GM21526 (cell line): ENCODE measurements at regions not wholly inside any gene's neighbourhood (a gene's known extent, or its start where the extent isn't known, plus 50 kb on each side); places are given as distances from the start of the nearest gene placed in this dataset.
"Not testable (repeated sequence)": the region's sequence is repeated elsewhere in the genome, so short reads cannot be mapped to it uniquely, and the experiment has no call there.

Experiments used
- ATAC-seq: cut with Tn5 transposase; IDR thresholded peaks from one replicate; pipeline ENCODE4 v1.9.1; 2021; ENCODE audit warnings: moderate library complexity; ENCODE audit not compliant: unreplicated experiment, low FRiP score

DNA sequence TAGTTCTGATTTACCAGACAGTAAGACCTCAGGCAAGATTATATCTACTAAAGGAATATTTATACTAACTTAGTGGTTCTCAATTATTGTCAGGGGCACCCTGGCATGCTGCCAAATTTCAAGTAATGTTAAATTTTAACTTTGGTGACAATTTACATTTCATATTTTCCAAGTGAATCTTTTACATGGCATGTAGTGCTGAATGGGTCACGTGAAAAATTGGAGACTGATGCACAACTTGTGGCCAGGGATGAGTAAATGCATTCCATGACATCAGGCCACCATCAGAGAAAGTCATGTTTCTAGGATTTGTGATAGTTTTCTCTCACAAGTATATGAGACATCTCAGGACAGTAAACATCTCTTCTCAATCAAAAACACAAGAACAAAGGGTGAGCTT, 202.6 kb upstream of the SOX21 start:
- no peak for ATAC-seq

DNA sequence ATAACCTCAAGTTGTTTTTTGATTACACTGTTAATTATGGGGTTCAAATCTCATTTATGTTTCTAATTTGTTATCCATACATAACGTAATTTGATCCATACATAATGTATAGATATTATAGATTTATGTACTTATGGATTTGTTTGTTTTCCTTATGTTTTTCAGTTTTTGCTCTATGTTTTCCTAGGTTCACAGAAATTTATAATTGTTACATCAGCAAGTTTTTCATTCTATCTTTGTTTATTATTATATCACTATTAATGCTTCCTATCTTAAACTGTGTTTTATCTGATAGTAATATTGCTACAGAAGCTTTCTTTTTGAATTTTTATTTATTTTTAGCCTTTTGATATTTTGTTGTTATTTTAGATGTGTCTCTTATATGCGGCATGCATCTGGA, 194.3 kb upstream of the SOX21 start:
- ATAC-seq: no peak

DNA sequence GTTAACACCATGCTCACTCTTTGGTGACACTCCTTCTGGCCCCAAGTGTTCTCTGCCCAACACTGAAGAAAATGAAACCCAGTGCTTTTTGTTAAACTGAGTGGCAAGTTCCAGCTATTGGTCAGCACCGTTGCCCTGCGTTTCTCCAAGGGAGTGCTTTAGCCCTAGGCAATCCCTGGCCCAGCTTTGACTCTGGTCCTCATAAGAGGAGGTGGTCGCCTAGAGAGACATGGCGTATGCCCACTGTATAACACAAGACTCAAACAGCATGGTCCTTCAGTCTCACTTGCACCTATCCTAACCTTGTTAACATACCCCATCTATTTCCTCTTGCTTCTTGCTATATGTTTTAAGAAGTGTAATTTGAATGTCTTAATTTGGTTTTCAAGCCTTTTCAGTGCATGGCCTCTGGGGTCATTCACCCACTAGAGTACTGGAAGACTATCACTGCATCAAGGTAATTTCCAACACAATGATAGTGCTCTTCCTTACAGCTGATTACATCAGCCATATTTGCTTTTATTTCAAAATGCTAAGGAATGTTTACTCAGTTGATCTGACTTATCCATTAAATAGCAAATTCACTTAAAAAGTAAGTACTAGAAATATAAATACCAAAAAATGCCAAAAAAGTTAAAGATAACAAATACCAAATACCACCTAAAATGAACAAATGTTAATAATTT, 190.5 kb upstream of the SOX21 start:
- ATAC-seq: no peak

DNA sequence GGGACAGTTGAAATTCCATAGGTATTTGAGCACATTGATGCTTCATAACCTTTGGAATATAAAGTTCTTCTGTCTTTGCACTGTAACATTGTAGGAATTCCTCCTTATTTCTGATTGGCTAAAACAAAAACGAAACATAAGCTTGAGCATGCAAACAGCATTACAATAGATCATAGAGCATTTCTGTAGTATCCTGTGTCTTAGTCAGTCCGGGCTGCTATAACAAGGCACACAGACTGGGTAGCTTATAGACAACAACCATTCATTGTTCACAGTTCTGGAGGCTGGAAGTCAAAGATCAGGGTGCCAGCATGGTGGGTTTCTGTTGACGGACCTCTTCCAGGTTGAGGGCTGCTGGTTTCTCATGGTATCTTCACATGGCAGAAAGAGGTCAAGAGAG, 188.7 kb upstream of the SOX21 start:
- ATAC-seq: no peak

DNA sequence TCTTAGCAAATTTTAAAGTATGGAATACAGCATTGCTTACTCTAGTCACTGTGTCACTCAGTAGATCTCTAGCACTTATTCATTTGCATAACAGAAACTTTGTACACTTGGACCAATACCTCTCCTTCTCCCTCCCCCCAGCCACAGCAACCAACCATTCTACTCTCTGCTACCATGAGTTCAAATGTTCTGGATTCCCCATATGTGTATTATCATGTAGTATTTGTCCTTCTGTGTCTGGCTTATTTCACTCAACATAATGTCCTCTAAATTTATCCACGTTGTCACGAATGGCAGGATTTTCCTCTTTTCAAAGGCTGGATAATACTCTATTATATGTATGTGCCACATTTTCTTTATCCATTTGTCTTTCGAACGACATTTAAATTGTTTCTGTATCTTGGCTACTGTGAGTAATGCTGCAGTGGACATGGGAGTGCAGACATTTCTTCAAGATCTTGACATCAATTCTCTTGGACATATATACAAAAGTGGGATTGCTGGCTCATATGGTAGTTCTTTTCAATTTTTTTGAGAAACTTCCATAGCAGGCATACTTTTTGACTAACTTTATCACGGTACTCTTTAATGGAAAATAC, 184.5 kb upstream of the SOX21 start:
- ATAC-seq: no peak

DNA sequence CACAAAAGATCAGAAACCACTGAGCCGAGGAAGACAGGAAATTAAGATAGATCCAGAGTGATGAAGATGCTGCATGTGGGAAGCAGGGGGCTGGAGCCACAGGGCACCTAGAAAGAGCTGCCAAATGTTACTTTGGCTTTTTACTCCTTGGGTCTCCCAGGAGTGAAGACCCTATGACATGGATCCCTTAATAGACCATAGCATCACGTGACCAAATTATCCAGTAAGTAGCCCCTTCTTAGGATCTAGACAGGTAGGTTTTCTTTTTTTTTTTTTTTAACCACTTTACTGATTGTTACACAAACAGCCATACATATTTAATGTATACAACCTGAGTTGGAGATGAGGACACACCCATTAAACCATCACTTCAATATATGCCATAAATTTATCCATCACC, 183.9 kb upstream of the SOX21 start:
- ATAC-seq: no peak

DNA sequence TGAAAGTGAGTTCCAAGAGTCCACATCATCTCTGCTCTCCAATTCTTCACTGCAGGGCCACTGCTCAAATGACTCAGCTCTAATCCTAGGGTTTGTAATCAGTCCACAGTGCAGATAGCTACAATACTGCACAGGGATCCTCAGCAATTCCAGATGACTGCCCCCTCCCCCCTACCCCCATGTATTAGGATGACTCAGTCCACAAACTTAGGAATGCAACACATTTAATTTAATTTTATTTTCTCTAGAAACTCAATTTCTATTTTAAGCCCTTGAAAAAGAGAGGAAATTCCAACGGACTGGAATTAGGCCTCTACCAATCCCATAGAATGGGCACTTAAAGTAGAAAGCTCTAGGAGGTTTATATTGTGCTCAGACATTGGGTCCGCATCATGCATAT, 173.8 kb upstream of the SOX21 start:
- ATAC-seq: no peak

DNA sequence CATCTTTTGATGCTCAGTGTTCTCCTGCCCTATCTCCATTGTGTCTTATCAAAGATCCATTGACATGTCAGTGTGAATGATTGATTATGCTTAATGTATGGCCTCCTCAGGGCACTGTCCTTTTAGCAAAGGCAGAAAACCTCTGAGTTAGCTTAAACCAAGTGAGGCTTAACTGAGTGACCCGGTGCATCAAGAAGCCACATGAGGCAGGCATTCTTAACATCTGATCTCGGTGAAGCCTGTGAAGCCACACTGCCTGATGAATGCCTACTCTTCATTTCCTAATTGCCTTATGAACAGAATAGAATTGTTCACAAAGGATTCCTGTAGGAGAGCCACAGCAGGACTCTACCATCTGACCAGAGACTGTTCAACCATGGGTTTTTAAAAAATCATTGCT, 168.1 kb upstream of the SOX21 start:
- ATAC-seq: no peak

DNA sequence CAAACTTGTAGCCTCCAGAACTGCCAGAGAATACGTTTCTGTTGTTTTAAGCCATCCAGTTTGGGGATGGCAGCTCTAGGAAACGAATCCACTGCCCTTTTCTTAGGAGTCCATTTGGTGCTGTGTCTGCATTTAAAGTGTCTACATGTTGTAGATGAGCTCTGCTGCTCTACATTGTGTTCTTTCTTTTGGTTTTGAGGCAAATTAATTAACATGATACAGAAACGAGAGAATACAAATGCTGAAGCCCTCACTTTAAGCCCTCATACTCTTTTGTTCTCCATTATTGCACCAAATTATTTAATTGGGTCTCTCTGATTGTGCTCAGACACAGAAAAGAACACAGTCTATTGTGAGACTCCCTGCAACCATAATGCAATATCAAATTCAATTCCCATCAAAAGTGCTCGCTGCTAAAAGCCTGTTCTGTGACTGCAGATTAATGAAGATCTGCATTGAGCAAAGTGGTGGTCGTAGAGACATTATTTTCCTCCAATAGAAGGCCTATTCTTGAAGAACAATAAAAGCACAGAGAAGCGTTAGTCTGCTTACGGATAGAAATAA, 166.3 kb upstream of the SOX21 start:
- ATAC-seq: no peak

DNA sequence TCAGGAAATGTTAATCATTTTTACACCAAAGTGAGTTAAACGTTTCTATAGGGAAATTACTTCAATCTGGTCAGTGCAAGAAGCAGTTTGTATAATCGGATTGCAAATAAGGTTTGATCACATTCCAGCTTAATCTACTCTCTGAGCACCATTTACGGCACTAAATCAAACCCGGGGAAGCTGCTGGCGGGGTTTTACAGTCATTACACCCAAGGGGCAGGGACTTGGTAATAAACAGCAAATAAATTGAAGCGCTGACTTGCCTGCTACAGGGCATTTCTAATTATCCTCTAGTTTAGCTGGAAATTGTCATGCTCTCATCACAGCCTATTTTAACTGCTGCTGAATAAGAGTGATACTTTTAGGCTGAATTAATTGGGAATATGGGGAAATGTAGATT, 152.1 kb upstream of the SOX21 start:
- ATAC-seq: no peak

DNA sequence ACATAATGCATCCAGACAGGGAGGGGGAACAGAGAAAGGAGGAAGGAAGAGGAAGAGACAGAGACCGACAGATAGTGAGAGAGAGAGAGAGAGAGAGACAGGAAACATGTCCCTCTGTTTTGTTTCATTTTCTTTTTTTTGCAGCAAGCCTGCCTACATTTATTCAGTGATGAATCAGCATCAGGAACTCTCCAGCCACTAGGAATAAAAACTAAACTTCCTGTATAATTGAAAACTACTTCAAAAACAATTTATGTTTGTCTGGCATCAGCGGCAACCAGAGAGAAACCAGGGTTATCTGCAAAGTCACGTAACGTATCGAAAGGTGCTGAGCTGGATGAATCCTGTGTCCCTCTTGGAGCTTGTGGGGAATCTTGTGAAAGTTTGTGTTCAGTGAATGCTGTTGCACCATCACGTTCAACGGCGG, 148.6 kb upstream of the SOX21 start:
- no peak for ATAC-seq

DNA sequence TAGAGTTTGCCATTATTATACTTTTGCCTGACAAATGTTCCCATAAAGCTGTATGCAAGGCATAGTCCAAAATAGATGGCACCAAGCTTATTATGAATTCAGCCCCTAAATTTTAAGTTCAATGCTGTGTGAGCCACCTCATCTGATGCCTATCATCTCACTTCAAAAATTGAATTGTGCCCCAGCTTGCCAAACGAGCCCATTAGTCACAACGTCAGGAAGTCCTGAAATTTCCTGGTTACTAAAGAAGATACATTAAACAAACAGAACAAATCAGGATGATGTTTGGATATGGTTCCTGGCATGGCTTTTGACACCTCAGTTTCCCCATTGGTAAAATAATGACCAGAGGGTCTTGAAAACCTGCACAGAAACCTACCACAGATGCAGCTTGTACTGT, 147.5 kb upstream of the SOX21 start:
- no peak for ATAC-seq

DNA sequence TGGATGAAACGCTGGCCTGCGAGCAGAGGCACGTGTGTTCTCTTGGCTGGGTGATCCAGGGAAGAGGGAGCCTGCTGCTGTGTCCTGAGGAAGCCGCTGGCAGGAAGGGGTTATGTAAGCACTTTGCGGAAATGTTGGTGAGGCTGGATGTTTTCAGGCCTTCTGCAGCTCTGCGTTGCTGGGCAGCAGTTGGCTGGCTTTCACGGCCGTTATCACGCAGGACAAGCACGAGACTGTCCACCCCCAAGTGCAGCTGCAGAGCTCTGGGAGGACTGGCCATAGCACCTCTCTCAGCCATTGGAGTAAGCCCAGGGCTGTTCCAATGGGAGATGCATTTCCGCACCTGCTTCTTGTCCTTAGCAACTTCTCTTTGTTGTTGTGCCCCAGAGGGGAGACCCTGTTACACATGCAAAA, 146.9 kb upstream of the SOX21 start:
- ATAC-seq: no peak

DNA sequence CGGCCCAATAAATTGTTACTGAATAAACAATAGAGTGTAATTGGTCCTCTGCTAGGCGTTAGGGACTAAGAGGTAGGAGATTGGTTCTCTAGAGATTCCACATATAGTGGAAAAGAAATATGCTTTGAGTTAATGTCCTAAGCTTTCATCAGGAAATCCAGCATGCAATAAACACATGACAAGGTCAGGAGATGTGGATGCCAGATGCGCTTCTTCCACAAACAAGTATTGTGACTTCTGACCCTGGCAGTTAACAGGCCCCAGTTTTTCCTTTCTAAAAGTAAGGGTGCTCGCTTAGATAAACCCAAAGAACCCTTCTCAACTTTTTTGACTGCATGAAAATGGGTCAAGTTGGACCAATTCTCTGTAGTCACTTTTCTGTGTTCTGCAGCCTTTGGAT, 146.5 kb upstream of the SOX21 start:
- no peak for ATAC-seq

DNA sequence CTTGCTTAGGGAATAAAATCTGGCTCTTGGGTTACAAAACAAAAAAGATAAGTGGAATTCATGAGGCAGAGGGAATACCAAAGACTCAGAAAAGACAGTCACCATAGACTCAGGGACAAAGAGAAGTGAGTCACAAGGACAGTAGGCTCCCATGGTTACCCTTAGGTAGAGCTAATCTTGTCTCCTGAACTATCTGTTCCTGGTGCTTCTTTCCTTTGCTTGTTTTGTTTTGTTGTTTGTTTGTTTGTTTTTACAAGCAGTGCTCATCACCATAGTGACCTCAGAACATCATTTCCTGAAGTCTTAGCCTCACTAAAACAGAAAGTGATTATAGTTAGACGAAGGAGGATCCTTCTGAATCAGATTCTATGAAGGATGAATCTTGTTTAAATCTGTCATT, 142.3 kb upstream of the SOX21 start:
- no peak for ATAC-seq

DNA sequence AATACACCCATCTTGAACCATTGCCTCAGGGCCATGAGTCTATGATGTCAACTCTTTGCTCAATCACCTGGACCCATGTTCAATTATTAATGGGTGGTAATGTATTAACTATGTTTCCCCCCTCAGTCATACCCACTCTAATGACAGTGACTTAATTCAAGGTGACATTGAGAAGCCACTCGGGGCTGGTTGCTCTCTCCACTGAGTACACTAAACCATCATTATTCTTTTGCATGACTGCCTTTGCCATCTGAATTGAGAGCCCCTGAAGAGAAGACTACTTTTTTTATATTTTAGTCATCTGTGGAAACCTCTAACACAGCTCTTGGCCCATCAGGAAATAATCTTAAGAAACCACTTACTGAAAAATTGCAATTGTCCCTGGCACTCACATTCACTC, 139.2 kb upstream of the SOX21 start:
- ATAC-seq: no peak

DNA sequence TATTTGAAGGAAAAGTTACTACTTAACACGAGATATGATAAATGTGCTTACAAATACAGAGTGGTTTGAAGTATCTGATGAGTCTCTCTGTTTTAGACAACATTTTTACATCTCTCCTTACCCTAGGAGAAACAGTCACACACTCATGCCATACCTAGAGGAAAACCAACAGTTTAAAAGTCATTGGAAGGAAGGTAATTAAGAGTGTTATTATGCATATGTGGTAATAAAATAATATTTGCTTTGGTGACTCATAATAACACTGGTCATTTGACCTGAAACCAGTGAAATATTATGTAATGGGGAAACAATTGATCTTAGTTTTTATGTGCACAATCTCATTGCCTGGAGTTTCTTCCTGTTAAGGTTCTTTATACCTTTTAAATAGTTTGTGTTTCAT, 136.9 kb upstream of the SOX21 start:
- ATAC-seq: no peak

DNA sequence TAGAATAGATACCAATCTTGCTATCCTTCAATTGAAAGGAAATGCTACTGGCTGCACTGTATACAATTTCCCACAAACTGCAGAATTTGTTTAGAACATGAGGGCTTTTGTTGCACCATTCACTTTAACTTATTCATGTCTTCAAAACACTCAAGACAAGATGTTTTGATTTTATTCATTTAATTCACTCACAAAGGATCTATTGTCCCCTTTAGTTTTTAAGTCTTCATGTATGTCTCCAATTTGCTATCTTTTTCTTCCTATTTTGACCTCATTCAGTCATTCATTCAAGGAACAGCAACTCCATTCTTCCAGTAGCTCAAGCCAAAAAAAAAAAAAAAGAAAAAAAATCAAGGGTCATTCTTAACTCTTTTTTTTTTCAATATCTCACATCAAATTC, 130.6 kb upstream of the SOX21 start:
- ATAC-seq: no peak

DNA sequence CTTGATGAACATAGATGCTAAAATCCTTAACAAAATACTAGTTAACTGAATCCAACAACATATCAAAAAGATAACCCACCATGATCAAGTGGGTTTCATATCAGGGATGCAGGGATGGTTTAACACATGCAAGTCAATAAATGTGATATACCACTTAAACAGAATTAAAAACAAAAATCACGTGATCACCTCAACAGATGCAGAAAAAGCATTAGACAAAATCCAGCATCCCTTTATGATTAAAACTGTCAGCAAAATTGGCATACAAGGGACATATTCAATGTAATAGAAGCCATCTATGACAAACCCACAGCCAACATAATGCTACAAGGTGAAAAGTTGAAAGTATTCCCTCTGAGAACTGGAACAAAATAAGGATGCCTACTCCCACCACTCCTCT, 124.7 kb upstream of the SOX21 start:
- not testable (repeated sequence) for ATAC-seq

DNA sequence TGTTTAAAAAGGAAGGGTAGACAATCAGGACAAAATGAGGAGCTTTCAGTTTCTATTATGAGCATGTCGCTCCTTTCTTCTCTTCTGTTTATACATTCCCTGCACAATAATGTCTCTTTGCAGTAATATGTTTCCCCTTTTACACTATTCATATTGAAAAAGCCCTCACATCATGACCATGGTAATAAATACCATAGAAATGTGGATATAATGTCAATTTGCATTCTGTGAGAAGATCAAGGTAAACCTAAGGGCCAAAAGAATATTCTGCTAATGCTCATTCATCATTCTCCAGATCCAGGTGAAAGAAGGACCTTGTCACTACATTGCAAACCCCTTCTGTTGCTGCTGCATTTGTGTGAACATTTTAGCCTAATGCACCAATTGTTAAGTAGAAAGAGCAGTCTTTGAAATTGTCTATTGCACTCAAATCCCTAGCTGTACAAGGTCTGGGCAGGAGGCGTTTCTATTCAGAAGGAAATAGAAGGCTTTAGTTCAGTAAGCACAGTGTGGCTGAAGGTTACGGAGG, 117.6 kb upstream of the SOX21 start:
- ATAC-seq: no peak

DNA sequence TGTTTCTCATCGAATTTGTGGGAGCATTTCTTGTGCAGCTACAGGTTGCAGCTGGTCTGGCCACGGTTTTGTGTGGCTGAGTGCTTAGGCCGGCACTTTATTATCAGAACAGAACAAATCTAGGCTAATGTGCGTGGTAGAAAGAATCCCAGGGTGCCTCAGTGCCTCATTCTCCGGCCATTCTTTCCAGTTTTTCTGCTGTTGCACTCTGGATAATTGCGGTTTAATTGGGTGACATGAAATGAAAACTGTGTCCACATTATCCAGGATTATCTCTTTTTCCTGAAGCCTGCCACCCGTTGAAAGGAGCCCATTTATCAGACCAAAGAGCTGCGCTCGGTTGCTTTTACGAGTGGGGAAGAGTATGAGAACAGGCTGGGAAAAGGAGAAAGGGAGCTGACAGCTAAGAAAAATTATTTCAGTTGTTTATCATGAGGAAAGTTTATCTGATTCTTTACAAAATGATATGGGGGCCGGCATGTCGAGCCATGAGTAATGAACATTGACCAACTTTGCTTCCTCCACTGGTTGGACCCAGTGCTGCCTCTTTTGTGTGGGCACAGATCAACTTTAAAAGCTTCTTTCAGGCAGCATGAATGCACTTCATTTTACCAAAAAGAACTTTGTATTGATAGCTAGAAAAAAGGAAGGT, 117.0 kb upstream of the SOX21 start:
- no peak for ATAC-seq

DNA sequence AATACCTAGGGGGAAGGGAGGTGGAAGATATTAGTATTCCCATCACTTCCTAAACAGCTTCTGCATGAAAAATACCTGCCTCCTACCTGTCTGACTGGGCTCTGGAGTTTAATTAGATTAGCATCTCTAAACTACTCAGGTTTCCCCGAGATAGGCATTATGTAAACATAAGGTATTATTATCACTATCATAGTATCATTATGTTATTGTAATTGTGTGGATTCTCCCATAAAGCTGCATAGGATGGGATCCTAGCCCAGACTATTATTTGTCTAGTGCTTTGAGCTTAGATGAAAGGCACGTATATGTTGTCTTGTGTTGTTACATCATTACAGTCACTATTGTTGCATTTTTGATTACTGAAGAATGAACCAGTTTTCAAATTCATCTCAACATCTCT, 115.2 kb upstream of the SOX21 start:
- no peak for ATAC-seq
